Neural cell (in vitro differentiated cells): ENCODE measurements at regions not wholly inside any gene's neighbourhood (a gene's known extent, or its start where the extent isn't known, plus 50 kb on each side); places are given as distances from the start of the nearest gene placed in this dataset.

ENCODE experiments used
- H2AFZ ChIP-seq: fragments of 200-600, 300-800 bp; sonication (generic), shearing (Covaris generic); 2 replicates; pipeline ENCODE4 v1.6.0; 2014; ENCODE audit warnings: low read depth, mild to moderate bottlenecking, antibody characterized with exemption, low read length, moderate library complexity
- H3F3A ChIP-seq: fragments of 200-600 bp; shearing (Covaris generic); 2 replicates; pipeline ENCODE4 v1.6.1; 2016; ENCODE audit warnings: mild to moderate bottlenecking, moderate library complexity, mixed read lengths, antibody characterized with exemption, low read length; ENCODE audit not compliant: insufficient read depth, poor library complexity, severe bottlenecking
- H3K27ac ChIP-seq: fragments of 200-600, 300-800 bp; sonication (generic), shearing (Covaris generic); 2 replicates; pipeline ENCODE4 v1.5.1; 2014; ENCODE audit warnings: mild to moderate bottlenecking, low read length, moderate library complexity
- H3K27me3 ChIP-seq: fragments of 300-800, 200-600 bp; sonication (generic), shearing (Covaris generic); 2 replicates; pipeline ENCODE4 v1.6.0; 2014; ENCODE audit warnings: mild to moderate bottlenecking, low read depth, low read length, moderate library complexity; ENCODE audit not compliant: insufficient read depth
- H3K36me3 ChIP-seq: fragments of 300-800, 200-600 bp; sonication (generic), shearing (Covaris generic); 2 replicates; pipeline ENCODE4 v1.5.1; 2014; ENCODE audit warnings: mild to moderate bottlenecking, antibody characterized with exemption, low read length, moderate library complexity; ENCODE audit not compliant: insufficient read depth
- H3K4me2 ChIP-seq: fragments of 300-800, 200-600 bp; sonication (generic), shearing (Covaris generic); 2 replicates; pipeline ENCODE4 v1.6.0; 2014; ENCODE audit warnings: mild to moderate bottlenecking, low read length
- H3K4me3 ChIP-seq: fragments of 300-800, 200-600 bp; sonication (generic), shearing (Covaris generic); 2 replicates; pipeline ENCODE4 v1.5.1; 2014; ENCODE audit warnings: mild to moderate bottlenecking, low read length, moderate library complexity
- H3K79me2 ChIP-seq: fragments of 200-600 bp; shearing (Covaris generic); replicated peaks from 2 replicates; pipeline ENCODE4 v1.6.0; 2014; ENCODE audit warnings: mild to moderate bottlenecking, low read length, moderate library complexity; ENCODE audit not compliant: insufficient read depth
- H3K9ac ChIP-seq: fragments of 300-800, 200-600 bp; sonication (generic), shearing (Covaris generic); 2 replicates; pipeline ENCODE4 v1.6.1; 2016; ENCODE audit warnings: mild to moderate bottlenecking, low read length, mixed read lengths
- H3K9me2 ChIP-seq: fragments of 200-600 bp; shearing (Covaris generic); 2 replicates; pipeline ENCODE4 v1.6.1; 2016; ENCODE audit warnings: mild to moderate bottlenecking, low read length, mixed read lengths; ENCODE audit not compliant: insufficient read depth
- H3K9me3 ChIP-seq: fragments of 200-600, 300-800 bp; sonication (generic), shearing (Covaris generic); 2 replicates; pipeline ENCODE4 v1.6.1; 2016; ENCODE audit warnings: mild to moderate bottlenecking, mixed run types, low read length, moderate library complexity, mixed read lengths
- H4K20me1 ChIP-seq: fragments of 200-600 bp; shearing (Covaris generic); 2 replicates; pipeline ENCODE4 v1.6.1; 2016; ENCODE audit warnings: mild to moderate bottlenecking, mixed run types; ENCODE audit not compliant: insufficient read depth
- EP300 ChIP-seq: fragments of 450-650 bp; conservative IDR thresholded peaks from 2 replicates; pipeline ENCODE4 v1.6.1; 2014; ENCODE audit warnings: antibody characterized with exemption, mild to moderate bottlenecking, moderate library complexity; ENCODE audit not compliant: poor library complexity, severe bottlenecking
- EZH2 ChIP-seq: fragments of 200-600, 300-800 bp; shearing (Covaris generic), sonication (generic); IDR thresholded peaks from 2 replicates; pipeline ENCODE4 v1.6.1; 2014; ENCODE audit warnings: antibody characterized with exemption, low read length, borderline replicate concordance, mild to moderate bottlenecking; ENCODE audit not compliant: insufficient read depth, poor library complexity, severe bottlenecking
- MXI1 ChIP-seq: fragments of 450-650 bp; conservative IDR thresholded peaks from 2 replicates; pipeline ENCODE4 v1.6.1; 2014; ENCODE audit warnings: antibody characterized with exemption, mild to moderate bottlenecking; ENCODE audit not compliant: poor library complexity, severe bottlenecking
- POLR2AphosphoS5 ChIP-seq: IDR thresholded peaks from 2 replicates; pipeline ENCODE4 v1.6.1; 2012
- RAD21 ChIP-seq: fragments of 450-650 bp; conservative IDR thresholded peaks from 2 replicates; pipeline ENCODE4 v1.6.1; 2014; ENCODE audit warnings: antibody characterized with exemption, mild to moderate bottlenecking, moderate library complexity
- SMC3 ChIP-seq: fragments of 450-650 bp; conservative IDR thresholded peaks from 2 replicates; pipeline ENCODE4 v1.6.1; 2014; ENCODE audit warnings: antibody characterized with exemption, mild to moderate bottlenecking, moderate library complexity; ENCODE audit not compliant: poor library complexity
- TAF1 ChIP-seq: IDR thresholded peaks from 2 replicates; pipeline ENCODE4 v1.6.1; 2012; ENCODE audit warnings: low read depth
- TF ChIP-seq, protein P1 (sequence below): fragments of 450-650 bp; IDR thresholded peaks from 2 replicates; pipeline ENCODE4 v1.5.1; 2014; ENCODE audit warnings: antibody characterized with exemption, mild to moderate bottlenecking, moderate library complexity; ENCODE audit not compliant: poor library complexity, severe bottlenecking
- TF ChIP-seq, protein P2 (sequence below): IDR thresholded peaks from 2 replicates; pipeline ENCODE4 v1.6.1; 2012; ENCODE audit warnings: borderline replicate concordance

DNA sequence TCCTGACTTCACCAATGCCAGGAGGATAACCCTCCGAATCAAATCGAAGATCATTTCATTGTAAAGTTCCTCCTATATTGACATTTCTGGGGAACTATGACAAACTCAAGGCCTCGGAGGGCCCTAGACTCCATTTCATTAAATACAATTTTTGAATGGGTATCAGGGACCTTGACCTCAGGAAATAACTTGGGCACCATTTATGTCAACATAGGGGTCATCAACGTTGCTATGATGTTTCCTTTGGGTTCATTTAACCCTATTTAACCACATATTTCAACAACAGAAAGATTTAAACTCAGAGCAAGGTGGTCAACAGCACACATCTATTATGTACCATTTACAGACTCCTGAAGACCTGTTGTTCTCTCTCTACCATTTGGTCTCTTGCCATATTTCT lies 395.1 kb downstream of the TRIML1 start:
- Histone ChIP-seq H3K9me3 (peaks cover 4% of the 10 kb centered on the region), H3K9me2 (no peaks in the 10 kb centered on the region), H3K4me3 (no peak overlapping the region), H4K20me1 (no peaks in the 10 kb centered on the region), H3K27me3 (no peaks in the 10 kb centered on the region), H3K36me3 (no peaks in the 10 kb centered on the region), H3K79me2 (no peaks in the 10 kb centered on the region), H3K27ac (no peak overlapping the region), H3K9ac (no peak overlapping the region), H3F3A (no peaks in the 10 kb centered on the region), H3K4me2 (no peak overlapping the region), H2AFZ (no peak overlapping the region)
- no peak for TF ChIP-seq MXI1
- TF ChIP-seq POLR2AphosphoS5, result no peak
- no peak for TF ChIP-seq RAD21
- TF ChIP-seq TAF1, result no peak
- TF ChIP-seq EP300, result no peak
- TF ChIP-seq EZH2, result no peak
- TF ChIP-seq, protein P1, sequence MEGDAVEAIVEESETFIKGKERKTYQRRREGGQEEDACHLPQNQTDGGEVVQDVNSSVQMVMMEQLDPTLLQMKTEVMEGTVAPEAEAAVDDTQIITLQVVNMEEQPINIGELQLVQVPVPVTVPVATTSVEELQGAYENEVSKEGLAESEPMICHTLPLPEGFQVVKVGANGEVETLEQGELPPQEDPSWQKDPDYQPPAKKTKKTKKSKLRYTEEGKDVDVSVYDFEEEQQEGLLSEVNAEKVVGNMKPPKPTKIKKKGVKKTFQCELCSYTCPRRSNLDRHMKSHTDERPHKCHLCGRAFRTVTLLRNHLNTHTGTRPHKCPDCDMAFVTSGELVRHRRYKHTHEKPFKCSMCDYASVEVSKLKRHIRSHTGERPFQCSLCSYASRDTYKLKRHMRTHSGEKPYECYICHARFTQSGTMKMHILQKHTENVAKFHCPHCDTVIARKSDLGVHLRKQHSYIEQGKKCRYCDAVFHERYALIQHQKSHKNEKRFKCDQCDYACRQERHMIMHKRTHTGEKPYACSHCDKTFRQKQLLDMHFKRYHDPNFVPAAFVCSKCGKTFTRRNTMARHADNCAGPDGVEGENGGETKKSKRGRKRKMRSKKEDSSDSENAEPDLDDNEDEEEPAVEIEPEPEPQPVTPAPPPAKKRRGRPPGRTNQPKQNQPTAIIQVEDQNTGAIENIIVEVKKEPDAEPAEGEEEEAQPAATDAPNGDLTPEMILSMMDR, result no peak
- TF ChIP-seq SMC3, result no peak
- TF ChIP-seq, protein P2, sequence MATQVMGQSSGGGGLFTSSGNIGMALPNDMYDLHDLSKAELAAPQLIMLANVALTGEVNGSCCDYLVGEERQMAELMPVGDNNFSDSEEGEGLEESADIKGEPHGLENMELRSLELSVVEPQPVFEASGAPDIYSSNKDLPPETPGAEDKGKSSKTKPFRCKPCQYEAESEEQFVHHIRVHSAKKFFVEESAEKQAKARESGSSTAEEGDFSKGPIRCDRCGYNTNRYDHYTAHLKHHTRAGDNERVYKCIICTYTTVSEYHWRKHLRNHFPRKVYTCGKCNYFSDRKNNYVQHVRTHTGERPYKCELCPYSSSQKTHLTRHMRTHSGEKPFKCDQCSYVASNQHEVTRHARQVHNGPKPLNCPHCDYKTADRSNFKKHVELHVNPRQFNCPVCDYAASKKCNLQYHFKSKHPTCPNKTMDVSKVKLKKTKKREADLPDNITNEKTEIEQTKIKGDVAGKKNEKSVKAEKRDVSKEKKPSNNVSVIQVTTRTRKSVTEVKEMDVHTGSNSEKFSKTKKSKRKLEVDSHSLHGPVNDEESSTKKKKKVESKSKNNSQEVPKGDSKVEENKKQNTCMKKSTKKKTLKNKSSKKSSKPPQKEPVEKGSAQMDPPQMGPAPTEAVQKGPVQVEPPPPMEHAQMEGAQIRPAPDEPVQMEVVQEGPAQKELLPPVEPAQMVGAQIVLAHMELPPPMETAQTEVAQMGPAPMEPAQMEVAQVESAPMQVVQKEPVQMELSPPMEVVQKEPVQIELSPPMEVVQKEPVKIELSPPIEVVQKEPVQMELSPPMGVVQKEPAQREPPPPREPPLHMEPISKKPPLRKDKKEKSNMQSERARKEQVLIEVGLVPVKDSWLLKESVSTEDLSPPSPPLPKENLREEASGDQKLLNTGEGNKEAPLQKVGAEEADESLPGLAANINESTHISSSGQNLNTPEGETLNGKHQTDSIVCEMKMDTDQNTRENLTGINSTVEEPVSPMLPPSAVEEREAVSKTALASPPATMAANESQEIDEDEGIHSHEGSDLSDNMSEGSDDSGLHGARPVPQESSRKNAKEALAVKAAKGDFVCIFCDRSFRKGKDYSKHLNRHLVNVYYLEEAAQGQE, result no peak

DNA sequence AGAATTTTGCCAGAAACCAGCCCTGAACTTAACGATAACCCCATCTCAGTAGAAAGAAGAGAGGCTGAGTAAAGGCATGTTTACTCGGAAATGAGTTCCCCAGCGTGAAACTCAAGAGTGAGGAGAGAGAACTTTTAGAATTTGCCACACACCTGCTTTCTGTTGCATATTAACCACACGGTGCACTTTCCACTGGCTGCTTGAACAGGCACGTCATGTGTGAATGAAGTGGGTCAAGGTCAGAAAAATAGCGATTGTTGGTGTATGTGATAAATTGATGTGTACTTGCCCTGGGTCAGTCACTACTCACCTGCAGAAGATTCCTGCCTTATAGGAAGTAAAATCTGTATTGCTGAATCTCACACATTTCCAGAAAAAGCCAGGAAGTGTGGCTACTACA lies 395.7 kb downstream of the TRIML1 start:
- Histone ChIP-seq H3K79me2 (no peaks in the 10 kb centered on the region), H3K4me3 (no peak overlapping the region), H3K9me3 (peaks cover 4% of the 10 kb centered on the region), H3K27ac (no peak overlapping the region), H3K27me3 (no peaks in the 10 kb centered on the region), H3K36me3 (no peaks in the 10 kb centered on the region), H3F3A (no peaks in the 10 kb centered on the region), H2AFZ (no peak overlapping the region), H3K9ac (no peak overlapping the region), H3K9me2 (no peaks in the 10 kb centered on the region), H4K20me1 (no peaks in the 10 kb centered on the region), H3K4me2 (no peak overlapping the region)
- TF ChIP-seq EZH2 (no peak), TAF1 (no peak), EP300 (no peak), POLR2AphosphoS5 (no peak), MXI1 (no peak)
- TF ChIP-seq, protein P1, result no peak
